Cardiac fibroblast (primary cell): ENCODE measurements at regions not wholly inside any gene's neighbourhood (a gene's known extent, or its start where the extent isn't known, plus 50 kb on each side); places are given as distances from the start of the nearest gene placed in this dataset.
"Not testable (repeated sequence)": the region's sequence is repeated elsewhere in the genome, so short reads cannot be mapped to it uniquely, and the experiment has no call there.

ENCODE experiments used
- DNase-seq, 2 donors: peaks; one replicate each; pipeline versions ENCODE4 v3.0.0 to v3.0.0-alpha.2; 2010; ENCODE audit warnings: low read depth in 2 of 2
- H3K4me3 ChIP-seq, 2 donors: replicated peaks in 1 of 2; 1 replicate in 1 of 2; 2 replicates in 1 of 2; pipeline ENCODE4 v1.5.1; 2011; ENCODE audit warnings: low read depth in 2 of 2, low read length in 2 of 2, mild to moderate bottlenecking in 2 of 2, moderate library complexity in 1 of 2
- CTCF ChIP-seq: IDR thresholded peaks from one replicate; pipeline ENCODE4 v1.5.1; 2011; ENCODE audit warnings: low read depth, mild to moderate bottlenecking, low read length, inconsistent platforms

DNA sequence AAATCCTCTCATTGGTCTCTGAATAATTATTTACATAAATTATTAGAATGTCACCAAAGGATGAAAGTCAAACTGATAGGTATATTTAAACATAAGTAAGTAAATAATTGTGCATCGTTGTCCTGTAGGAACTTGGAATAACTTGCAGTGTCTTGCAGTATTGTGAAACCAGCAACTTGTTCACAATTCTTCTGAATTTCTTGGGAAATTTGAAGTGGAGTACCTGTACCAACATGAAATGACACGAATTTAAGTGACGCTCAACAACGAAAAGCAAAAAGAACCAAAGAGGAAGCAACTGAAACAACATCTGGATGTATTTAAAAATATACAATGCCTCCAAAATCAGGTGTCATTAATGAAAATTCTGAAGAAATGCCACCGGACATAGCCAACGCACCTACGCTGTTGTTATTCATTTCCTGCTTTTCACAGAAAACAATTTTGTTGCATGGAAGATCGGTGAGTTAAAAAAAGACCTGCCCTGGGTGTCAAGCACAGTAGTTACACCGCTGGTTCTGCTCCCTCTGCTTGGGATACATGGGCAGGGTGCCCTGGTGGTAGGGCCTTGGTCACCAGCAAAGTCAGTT, 112.5 kb downstream of the RPLP1 start:
- no peak for TF ChIP-seq CTCF
- DNase-seq: no peak
- H3K4me3 ChIP-seq: no peak overlapping the region

GRCh38 chr15:69567238-69567760, 114.7 kb downstream of the RPLP1 start:
- not testable (repeated sequence) for H3K4me3 ChIP-seq, DNase-seq

DNA sequence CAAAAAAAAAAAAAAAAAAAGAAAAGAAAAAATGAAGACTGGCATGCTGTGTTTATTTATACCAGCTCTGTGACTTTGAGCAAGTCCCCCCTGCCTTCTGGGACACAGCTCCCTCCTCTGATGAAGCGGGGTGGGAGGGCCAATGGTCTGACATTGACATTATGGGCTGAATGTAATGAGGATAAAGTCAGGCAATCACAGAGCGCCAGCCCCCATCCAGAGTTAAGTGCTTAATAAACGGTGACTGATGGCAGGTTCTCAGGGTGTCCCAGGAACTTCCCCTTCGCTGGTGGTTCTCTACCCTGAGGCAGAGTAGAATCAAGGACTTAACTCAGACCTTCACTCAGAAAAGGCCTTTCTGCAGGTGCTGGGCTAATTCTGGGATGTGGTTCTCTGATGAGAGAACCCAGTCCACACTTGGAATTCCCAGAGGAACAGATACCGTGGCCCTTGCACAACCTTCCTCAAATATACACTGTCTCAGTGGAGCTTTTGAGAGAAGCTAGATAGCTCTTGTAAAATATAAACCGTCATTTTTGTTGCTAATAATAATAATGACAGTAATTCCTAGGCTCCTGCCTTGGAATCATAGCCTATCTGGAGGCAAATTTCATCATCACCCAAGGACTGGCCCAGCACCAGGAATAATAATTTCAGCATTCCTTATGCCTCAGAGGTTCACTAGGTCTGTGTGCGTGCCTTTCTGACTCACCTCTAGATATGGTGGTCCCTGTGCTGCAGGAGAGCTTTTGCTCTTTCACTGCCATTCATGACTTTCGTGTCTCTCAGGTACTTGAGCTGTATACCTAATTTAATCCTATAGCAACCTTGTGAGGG, 115.8 kb downstream of the RPLP1 start:
- no peak for TF ChIP-seq CTCF
- H3K4me3 ChIP-seq: no peak overlapping the region
- DNase-seq: peak; percentile 76 to 81

GRCh38 chr15:69570454-69570853, 117.8 kb downstream of the RPLP1 start:
- no peak overlapping the region for H3K4me3 ChIP-seq
- TF ChIP-seq CTCF: no peak
- DNase-seq: no peak

- H3K4me3 ChIP-seq: no peak overlapping the region
- TF ChIP-seq CTCF: no peak
- no peak for DNase-seq
Measured at GRCh38 chr15:69570997-69571396, 118.4 kb downstream of the RPLP1 start.

DNA sequence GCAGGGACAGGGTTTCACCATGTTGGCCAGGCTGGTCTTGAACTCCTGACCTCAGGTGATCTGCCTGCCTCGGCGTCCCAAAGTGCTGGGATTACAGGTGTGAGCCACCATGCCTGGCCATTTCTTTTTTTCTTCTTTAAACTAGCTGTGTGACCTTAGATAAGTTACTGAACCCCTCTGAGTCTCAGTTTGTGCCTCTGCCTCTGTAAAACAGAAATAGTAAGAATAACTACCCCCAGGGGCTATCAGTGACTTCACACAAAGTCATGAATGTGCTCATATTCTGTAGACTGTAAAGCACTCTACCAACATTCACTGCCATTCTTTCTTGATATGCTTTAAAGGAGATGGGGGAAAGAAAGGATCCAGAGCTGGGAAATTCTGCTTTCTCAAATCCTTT, 120.7 kb downstream of the RPLP1 start:
- H3K4me3 ChIP-seq, DNase-seq: not testable (repeated sequence)

DNA sequence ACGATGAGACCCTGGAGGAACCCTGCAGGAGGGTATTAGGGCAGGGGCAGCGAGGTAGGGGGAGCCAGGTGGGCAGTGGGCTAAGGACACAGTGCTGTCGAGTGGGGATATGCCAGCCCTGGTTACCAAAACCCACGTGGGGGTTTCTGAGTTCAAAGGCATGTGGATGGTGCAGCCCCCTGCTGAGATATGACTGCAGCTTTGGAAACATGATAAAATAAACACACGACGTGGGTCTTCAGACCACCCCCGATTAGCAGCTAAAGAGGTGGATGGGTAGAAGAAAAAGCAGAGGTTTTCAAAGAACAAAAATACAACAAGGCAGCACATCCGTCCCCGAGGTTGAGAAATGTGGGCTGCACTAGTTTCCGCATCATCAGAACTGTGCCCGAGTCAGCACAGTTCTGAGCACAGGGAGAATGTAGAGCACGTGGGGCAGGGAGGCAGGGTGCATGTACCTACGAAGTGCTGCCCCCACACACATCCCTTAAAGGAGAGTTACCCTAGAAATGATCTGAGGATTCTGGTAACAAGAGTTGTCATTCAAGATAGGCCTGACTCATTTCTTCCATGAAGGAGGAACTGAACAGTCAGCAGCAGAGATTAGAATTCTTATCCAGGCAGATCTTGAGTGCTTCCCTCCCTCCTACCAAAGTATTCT, 121.3 kb downstream of the RPLP1 start:
- no peak for TF ChIP-seq CTCF
- peak; percentile 23 to 41 for DNase-seq
- H3K4me3 ChIP-seq: no peak overlapping the region
